Endodermal cell (in vitro differentiated cells): ENCODE measurements at regions not wholly inside any gene's neighbourhood (a gene's known extent, or its start where the extent isn't known, plus 50 kb on each side); places are given as distances from the start of the nearest gene placed in this dataset.

Experiments used
- DNase-seq: peaks from one replicate; pipeline ENCODE4 v3.0.0-alpha.2; 2017
- H3K27ac ChIP-seq: 2 replicates; pipeline ENCODE4 v1.5.1; 2013; ENCODE audit warnings: mild to moderate bottlenecking, low read depth, low read length, moderate library complexity
- H3K27me3 ChIP-seq: 2 replicates; pipeline ENCODE4 v1.6.1; 2013; ENCODE audit warnings: mild to moderate bottlenecking, low read length, moderate library complexity; ENCODE audit not compliant: insufficient read depth, control insufficient read depth, poor library complexity, severe bottlenecking
- H3K36me3 ChIP-seq: 2 replicates; pipeline ENCODE4 v1.7.0; 2013; ENCODE audit warnings: mild to moderate bottlenecking, low read length, moderate library complexity; ENCODE audit not compliant: control insufficient read depth, insufficient read depth
- H3K4me1 ChIP-seq: one replicate; pipeline ENCODE4 v1.7.0; 2013; ENCODE audit warnings: low read length; ENCODE audit not compliant: control insufficient read depth, insufficient read depth
- H3K4me3 ChIP-seq: 2 replicates; pipeline ENCODE4 v1.5.1; 2013; ENCODE audit warnings: mild to moderate bottlenecking, low read length, moderate library complexity
- H3K9ac ChIP-seq: 2 replicates; pipeline ENCODE4 v1.6.1; 2013; ENCODE audit warnings: mild to moderate bottlenecking, low read length, moderate library complexity; ENCODE audit not compliant: poor library complexity, severe bottlenecking; ENCODE audit errors: extremely low read depth
- H3K9me3 ChIP-seq: 2 replicates; pipeline ENCODE4 v1.6.1; 2013; ENCODE audit warnings: mild to moderate bottlenecking, low read length, moderate library complexity; ENCODE audit not compliant: control insufficient read depth
- H3K27ac Mint-ChIP-seq: 2 replicates; pipeline ENCODE4 v1.8.0; 2020; ENCODE audit warnings: mixed read lengths
- H3K27me3 Mint-ChIP-seq: 2 replicates; pipeline ENCODE4 v1.8.0; 2021; ENCODE audit warnings: mild to moderate bottlenecking, mixed read lengths; ENCODE audit not compliant: insufficient read depth
- H3K36me3 Mint-ChIP-seq: 2 replicates; pipeline ENCODE4 v1.8.0; 2020; ENCODE audit warnings: low read depth, mixed read lengths
- H3K4me1 Mint-ChIP-seq: 2 replicates; pipeline ENCODE4 v1.8.0; 2020; ENCODE audit warnings: mixed read lengths
- H3K4me3 Mint-ChIP-seq: 2 replicates; pipeline ENCODE4 v1.8.0; 2020; ENCODE audit warnings: mild to moderate bottlenecking, moderate library complexity, mixed read lengths
- H3K9me3 Mint-ChIP-seq: 2 replicates; pipeline ENCODE4 v1.8.0; 2020; ENCODE audit warnings: mild to moderate bottlenecking, mixed read lengths
- WGBS, 2 experiments: methylation state at CpG; one replicate each; pipeline versions ENCODE4 v1.1.5 to v1.1.7; 2013; ENCODE audit warnings: missing lambda C conversion rate in 2 of 2, mixed read lengths in 1 of 2; ENCODE audit not compliant: insufficient coverage in 1 of 2, insufficient read length in 1 of 2; 5-methylcytosine and 5-hydroxymethylcytosine counted together
- TF ChIP-seq, protein P1 (sequence below): fragments of 200-600 bp; sonication (generic); conservative IDR thresholded peaks from 2 replicates; pipeline ENCODE4 v1.5.0; 2021; ENCODE audit warnings: antibody characterized with exemption, mild to moderate bottlenecking

DNA sequence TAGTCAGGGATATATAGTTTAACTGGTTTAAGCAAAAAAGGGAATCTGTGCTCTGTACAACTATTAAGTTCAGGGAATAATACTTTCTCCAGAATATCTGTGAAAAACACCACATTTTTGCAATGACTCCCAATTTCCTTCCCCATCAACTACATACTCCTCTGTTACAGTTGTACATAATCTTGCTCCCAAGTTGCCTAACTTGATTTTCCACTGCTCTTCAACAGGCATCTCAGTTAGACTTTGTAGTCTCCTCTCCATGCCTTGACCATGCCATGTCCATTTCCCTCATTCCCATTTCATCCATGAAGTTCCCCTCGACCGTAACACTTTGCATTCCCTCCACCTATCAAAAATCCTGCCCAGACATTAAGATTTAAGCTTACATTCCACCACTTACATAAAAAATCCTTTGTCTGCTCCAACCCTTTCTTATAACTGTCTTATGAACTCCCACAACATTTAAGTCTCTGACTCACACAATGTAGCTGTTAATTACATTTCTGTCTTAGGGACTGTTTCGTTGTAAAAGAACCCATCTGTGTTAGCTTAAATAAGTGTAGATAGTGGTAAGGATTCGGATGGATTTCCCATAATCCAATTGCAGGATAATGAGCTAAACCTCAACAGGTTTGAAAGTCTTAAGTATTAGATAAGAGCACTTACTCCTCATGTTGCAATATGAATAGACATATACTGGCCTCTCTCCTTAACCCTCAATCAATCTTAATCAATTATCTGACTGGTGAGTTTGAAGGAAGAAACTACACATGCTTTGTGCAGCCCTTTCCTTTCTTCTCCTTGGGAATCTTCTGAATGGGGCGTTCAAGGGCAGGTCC, 156.5 kb downstream of the PAWR start:
- 88 to 90% methylated on average over 2 to 5 of the region's 5 CpGs for WGBS, 2 experiments
- H3K27me3 ChIP-seq: no peaks in the 10 kb centered on the region
- no peaks in the 10 kb centered on the region for H3K4me1 ChIP-seq
- no peaks in the 10 kb centered on the region for H3K9me3 ChIP-seq
- TF ChIP-seq, protein P1, sequence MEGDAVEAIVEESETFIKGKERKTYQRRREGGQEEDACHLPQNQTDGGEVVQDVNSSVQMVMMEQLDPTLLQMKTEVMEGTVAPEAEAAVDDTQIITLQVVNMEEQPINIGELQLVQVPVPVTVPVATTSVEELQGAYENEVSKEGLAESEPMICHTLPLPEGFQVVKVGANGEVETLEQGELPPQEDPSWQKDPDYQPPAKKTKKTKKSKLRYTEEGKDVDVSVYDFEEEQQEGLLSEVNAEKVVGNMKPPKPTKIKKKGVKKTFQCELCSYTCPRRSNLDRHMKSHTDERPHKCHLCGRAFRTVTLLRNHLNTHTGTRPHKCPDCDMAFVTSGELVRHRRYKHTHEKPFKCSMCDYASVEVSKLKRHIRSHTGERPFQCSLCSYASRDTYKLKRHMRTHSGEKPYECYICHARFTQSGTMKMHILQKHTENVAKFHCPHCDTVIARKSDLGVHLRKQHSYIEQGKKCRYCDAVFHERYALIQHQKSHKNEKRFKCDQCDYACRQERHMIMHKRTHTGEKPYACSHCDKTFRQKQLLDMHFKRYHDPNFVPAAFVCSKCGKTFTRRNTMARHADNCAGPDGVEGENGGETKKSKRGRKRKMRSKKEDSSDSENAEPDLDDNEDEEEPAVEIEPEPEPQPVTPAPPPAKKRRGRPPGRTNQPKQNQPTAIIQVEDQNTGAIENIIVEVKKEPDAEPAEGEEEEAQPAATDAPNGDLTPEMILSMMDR: no peak
- no peak for DNase-seq
- H3K4me3 ChIP-seq: no peak overlapping the region
- Mint-ChIP-seq H3K36me3 (no peaks in the 10 kb centered on the region), H3K9me3 (no peaks in the 10 kb centered on the region), H3K4me3 (no peak overlapping the region), H3K27ac (no peak overlapping the region), H3K27me3 (peaks cover 13% of the 10 kb centered on the region), H3K4me1 (peaks cover 26% of the 10 kb centered on the region)
- no peak overlapping the region for H3K27ac ChIP-seq
- H3K9ac ChIP-seq: no peak overlapping the region
- H3K36me3 ChIP-seq: no peaks in the 10 kb centered on the region

DNA sequence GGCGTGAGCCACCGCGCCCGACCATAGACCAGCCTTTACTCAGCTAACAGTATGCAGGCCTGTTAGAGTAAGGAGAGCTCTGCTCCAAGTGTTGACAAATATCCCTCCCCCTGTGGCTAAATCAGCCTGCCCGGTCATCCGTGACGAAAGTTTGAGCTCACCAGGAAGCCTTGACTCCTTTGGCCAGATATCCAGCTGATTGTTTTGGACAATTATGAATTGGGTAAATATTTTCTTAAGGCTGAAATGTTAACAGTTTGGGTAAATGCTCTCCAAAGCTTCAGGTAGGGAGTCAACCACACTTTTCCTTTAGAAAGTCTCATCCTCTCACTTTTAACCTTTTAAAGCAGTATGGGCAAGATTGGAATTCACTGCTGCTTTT, 157.9 kb downstream of the PAWR start:
- WGBS, 2 experiments: 95% methylated on average over 4 to 7 of the region's 7 CpGs
- Mint-ChIP-seq H3K36me3 (no peaks in the 10 kb centered on the region), H3K27ac (no peak overlapping the region), H3K9me3 (no peaks in the 10 kb centered on the region), H3K27me3 (peaks cover 14% of the 10 kb centered on the region), H3K4me1 (peaks cover 20% of the 10 kb centered on the region), H3K4me3 (no peak overlapping the region)
- Histone ChIP-seq H3K27me3 (no peaks in the 10 kb centered on the region), H3K9me3 (no peaks in the 10 kb centered on the region), H3K4me1 (no peaks in the 10 kb centered on the region), H3K27ac (no peak overlapping the region), H3K9ac (no peak overlapping the region), H3K36me3 (no peaks in the 10 kb centered on the region), H3K4me3 (no peak overlapping the region)
- no peak for DNase-seq
- TF ChIP-seq, protein P1: no peak

DNA sequence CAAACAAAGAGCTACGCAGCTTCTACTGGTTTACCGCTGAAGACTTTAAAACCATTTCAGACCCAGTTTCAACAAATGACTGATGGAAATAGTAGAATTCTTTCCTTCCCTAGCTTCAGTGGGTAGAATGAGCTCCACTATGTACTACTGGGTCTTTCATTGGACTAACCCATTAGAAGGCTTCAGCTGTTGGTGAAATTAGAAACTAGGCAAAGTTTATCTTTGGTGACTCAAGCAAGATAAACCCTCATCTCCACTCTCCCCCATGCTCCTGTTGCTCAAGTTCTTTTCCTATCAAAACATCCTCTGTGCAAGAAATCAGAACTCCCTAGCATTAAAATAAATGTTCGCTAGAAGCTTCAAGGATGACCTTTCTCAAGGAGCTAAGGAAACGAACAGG, 159.2 kb downstream of the PAWR start:
- Mint-ChIP-seq H3K36me3 (no peaks in the 10 kb centered on the region), H3K27me3 (peaks cover 22% of the 10 kb centered on the region), H3K9me3 (no peaks in the 10 kb centered on the region), H3K4me1 (peaks cover 20% of the 10 kb centered on the region), H3K27ac (no peak overlapping the region), H3K4me3 (no peak overlapping the region)
- 92 to 100% methylated on average over 2 to 4 of the region's 4 CpGs for WGBS, 2 experiments
- Histone ChIP-seq H3K27me3 (no peaks in the 10 kb centered on the region), H3K36me3 (no peaks in the 10 kb centered on the region), H3K9me3 (no peaks in the 10 kb centered on the region), H3K4me1 (no peaks in the 10 kb centered on the region), H3K27ac (no peak overlapping the region), H3K9ac (no peak overlapping the region), H3K4me3 (no peak overlapping the region)
- no peak for DNase-seq
- TF ChIP-seq, protein P1: no peak
